CD4-positive, alpha-beta T cell treated with Interferon alpha-2 for 1 hour (primary cell): ENCODE measurements at regions not wholly inside any gene's neighbourhood (a gene's known extent, or its start where the extent isn't known, plus 50 kb on each side); places are given as distances from the start of the nearest gene placed in this dataset.

Source experiments
- DNase-seq, 2 donors: peaks; one replicate each; pipeline ENCODE4 v3.0.0-alpha.2; 2020 to 2022

GRCh38 chr11:134538742-134539141 is 126.7 kb upstream of the B3GAT1 start:
- DNase-seq, result no peak

DNA sequence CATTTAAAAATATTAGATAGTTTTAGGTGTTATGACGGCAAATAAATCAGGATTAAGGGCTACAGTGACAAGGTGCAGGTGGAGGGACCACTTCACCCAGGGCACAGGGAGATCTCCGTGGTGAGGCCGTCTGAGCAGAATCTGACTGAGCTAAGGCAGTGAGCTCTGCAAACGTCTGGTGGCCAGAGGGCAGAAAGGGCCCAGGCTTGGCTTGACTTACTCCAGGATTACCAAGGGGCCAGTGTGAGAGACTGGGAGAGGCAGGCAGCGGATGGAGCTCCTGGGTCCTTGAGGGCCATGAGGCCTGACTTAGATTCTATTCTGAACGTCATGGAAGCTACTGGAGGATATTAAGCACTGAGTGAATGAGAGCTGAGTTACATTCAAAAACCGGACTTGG is 125.9 kb upstream of the B3GAT1 start:
- no peak for DNase-seq

- no peak for DNase-seq
These were observed 125.3 kb upstream of the B3GAT1 start for GRCh38 chr11:134537296-134537695.

GRCh38 chr11:134536677-134537076 is 124.6 kb upstream of the B3GAT1 start:
- no peak for DNase-seq

DNA sequence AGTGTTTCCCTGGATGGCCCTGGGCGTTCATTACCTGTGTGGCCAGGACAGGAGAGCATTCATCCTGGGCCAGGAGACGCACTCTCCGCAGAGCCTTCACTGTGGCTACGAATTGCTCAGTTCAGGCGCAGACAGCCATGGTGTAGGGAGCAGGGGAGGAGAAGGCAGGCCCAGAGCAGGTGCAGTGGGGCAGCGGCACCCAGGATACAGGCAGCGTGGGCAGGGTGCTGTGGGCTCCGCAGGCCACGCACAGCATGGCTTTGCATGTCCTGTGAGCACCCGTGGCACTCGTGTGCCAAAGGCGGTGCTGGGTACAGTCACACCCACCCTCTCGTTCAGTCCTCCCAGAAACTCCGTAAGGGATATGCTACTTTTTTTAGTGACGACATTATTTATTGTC is 124.2 kb upstream of the B3GAT1 start:
- DNase-seq, result no peak

DNA sequence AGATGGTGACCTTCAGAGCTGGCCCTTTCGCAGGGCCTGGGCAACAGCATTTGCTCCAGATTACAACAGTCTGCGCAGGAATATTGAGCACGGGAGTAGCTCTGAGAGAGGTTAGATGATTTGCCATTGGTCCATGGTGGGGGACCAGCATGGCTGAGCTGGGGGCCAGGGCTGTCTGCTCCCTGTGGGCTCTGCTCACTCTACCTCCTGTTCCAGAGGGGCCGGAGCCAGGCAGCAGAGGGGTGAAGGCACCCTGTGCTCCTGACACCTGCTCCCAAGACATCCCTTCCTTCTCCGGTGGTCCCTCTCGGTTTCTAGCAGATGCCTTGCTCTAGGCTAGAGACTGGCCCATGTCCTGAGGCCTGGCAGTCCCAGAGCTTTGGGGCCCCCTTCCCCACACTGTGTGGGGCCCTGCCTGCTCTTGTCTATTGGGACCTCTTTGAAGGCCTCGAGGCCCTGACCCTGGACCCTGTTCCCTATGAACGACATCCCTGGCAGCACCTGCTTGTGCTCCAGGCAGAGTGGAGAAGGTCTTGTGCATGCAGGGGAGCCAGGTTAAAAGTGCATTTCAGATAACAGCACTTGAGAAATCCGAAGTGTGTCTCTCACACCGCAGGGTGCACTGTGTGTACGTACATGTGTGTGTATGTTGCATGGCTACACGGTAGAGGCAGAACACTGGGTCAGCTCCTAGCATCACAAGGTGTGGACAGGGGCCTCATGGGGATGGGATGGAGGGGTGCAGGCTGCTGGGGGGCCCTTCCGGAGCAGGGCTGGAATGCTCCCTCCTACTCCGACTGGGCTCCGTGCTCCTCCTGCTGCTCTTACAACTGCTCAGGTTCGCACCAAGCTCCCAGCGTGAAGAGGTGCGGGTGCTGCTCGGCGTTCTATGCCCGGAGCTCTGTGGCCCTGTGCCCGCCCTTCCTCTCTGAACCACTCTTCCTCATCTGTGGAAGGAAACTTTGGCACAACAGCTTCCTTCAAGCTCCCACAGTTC is 123.3 kb upstream of the B3GAT1 start:
- no peak for DNase-seq

DNA sequence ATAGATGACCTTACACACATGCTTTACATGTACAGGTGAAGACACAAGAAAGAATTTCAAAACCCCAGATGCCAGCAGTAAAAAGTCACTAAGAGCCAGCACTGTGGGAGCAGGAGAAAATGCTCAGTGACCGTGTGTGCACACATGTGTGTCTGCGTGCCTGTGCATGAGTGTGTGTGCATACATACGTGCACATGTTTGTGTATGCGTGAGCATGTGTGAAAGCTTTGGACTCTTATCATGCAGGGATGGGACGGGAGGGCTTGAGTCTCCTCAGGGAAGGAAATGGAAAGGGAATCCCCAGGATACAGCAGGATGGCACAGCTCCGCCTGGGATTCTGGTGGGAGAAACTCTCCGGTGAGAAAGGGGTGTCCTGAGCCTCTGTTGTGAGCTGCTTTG is 121.5 kb upstream of the B3GAT1 start:
- DNase-seq, result no peak

DNA sequence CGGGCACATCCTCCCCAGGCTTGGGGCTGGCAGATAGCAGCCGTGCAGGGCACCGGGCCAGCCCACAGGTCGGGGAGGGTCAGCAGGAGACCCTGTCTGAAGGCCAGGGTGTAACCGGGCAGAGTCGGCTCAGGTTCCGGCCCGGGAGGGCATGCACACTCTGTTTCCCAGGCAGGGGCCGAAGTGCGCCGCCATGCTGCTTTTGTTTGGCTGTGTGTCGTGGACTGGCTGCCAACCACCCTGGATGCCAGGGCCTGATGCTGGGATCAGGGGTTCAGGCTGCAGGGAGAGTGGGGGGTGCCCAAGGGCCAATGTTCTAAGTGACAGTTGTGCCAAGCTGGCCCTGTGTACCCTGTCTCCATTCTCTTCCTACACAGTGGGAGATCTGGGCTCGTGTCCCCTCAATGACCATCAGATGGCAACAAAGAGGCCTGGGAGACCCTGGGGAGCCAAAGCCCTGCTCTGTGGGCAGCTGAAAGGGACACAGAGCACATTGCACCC is 120.9 kb upstream of the B3GAT1 start:
- DNase-seq, result no peak

GRCh38 chr11:134532131-134532920 is 120.3 kb upstream of the B3GAT1 start:
- DNase-seq, result no peak

DNA sequence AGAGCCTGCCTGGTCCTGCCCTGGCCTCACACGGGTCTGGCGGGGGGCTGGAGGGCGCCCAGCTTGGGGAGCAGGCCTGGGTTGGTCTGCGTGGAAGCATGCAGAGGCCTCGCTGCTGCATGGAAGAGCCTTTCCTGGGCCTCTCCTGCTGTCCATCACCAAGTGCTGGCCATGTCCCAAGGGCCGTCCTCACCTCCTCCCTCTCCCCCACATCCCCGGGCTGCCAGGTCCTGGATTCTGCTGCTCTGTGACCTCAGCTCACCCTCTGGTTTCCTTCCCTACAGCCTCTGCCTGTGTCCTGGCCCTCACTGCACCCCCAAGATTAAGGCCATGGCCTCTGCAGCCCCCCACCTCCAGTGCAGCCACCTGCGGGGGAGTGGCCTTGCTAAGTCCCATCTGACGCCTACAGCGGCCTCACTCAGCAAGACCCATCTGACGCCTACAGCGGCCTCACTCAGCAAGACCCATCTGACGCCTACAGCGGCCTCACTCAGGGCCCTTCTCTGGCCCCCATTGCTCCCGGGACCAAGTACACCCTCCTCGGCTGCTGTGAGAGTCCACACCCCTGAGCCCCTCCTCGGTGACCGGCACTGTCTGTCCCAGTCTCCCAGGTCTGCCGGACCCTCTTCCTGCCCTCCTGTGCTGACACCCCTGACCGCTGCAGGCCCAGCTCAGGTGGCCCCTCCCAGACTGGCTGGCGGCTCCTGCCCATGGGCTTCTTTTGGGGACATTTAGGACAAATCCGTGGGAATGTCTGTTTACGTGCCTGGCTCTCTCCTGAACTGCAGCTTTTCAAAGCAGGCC is 119.5 kb upstream of the B3GAT1 start:
- no peak for DNase-seq

GRCh38 chr11:134530636-134531326 is 118.7 kb upstream of the B3GAT1 start:
- DNase-seq, result no peak

- DNase-seq, result no peak
These were observed 117.4 kb upstream of the B3GAT1 start for GRCh38 chr11:134529212-134530096.

GRCh38 chr11:134528453-134528852 is 116.4 kb upstream of the B3GAT1 start:
- no peak for DNase-seq

GRCh38 chr11:134527382-134528243 is 115.6 kb upstream of the B3GAT1 start:
- DNase-seq, result no peak

GRCh38 chr11:134524896-134525845 is 113.1 kb upstream of the B3GAT1 start:
- DNase-seq, result no peak

- DNase-seq, result no peak
These were observed 112.2 kb upstream of the B3GAT1 start for GRCh38 chr11:134524201-134524600.

GRCh38 chr11:134522782-134523570 is 110.9 kb upstream of the B3GAT1 start:
- DNase-seq, result no peak
